HG02623 (cell line): ENCODE measurements at regions not wholly inside any gene's neighbourhood (a gene's known extent, or its start where the extent isn't known, plus 50 kb on each side); places are given as distances from the start of the nearest gene placed in this dataset.
"Not testable (repeated sequence)": the region's sequence is repeated elsewhere in the genome, so short reads cannot be mapped to it uniquely, and the experiment has no call there.

Experiments used
- ATAC-seq: cut with Tn5 transposase; IDR thresholded peaks from one replicate; pipeline ENCODE4 v1.9.1; 2021; ENCODE audit warnings: moderate library complexity; ENCODE audit not compliant: unreplicated experiment

DNA sequence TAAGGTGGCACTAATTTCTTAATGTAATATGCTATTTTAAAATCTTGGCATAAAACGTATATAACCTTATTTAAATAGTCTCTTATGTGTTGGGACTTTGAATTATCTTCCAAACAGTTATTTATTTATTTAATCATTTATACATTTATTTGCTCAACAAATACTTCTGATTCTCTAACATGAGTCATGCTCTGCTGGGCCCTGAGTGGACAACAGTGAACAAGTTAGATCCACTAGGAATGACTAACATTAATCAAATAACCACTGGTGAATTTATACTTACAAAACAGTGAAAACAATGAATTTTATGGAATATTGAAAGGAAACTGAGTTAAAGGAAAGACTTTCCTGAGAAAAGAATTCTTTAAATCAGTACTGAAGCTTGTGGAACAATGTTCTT lies 1257.2 kb upstream of the CHAC2 start:
- no peak for ATAC-seq

DNA sequence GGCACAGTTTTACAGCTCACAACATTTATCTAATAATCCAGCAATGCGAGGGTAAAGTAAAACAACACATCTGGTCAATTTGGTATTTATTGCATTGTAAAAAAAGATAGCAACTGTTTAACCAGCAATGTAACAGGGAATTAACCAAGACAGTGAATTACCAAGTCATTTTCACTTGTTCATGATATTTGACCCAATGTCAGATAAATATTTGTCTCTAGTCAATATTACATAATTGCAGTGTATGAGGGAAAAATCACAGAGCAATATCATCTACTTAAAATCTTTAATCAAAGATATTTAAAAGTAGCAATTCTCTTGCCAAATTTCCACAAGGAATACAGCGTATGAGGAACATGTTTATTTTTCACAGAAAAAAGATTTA lies 1265.1 kb upstream of the CHAC2 start:
- ATAC-seq: no peak

DNA sequence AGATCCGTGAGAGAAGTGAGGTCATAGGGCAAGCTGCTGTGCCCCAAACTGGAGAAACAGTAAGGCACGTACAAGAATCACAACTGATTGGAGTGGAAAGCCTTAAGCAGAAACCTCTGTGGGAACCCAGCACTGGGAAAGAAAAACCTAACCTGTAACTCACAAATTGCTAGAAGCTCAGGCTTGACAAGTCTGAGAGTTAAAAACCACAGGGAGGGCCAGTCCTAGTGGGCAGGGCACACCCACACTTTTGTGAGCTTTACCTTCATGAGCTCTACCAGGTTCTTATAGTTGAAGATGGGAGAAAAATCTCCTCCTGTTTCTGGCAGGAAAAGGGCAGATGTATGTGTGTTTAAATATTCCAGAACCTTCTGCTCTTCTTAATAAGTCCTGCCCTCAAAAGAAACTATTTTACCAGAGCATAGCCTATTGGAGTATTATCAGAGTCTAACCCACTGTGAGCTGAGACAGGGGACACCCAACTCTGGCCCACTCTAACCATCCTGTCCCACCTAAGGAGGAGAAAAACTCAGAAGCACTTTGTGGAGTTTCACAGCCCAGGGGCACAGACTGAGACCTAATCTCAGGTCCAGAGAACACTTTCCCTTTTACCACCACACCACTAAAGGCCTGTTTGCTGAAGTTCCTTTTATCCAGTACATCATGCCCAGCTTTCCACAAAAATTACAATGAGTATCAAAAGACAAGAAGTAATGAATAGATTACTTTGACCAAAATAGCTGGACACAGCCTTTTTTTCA lies 1265.7 kb upstream of the CHAC2 start:
- ATAC-seq: no peak

DNA sequence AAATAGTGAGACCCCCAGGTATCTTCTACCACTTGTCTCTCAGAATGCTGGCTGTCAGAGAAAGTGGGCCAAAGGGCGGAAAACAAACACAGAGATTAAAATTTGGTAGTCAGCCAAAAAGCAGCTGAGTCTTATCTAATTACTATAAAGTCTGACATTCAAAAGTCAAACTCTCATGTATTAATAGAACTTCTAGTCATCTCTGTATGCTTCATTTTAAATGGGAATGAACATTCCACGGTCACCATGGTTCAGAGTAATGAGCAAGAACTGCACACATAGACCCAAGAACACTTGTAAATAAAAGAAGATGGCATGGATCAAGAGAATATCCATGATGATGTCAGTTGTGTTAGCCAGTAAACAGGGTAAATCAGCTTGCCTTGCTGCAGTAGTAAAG lies 1267.0 kb upstream of the CHAC2 start:
- ATAC-seq: no peak

DNA sequence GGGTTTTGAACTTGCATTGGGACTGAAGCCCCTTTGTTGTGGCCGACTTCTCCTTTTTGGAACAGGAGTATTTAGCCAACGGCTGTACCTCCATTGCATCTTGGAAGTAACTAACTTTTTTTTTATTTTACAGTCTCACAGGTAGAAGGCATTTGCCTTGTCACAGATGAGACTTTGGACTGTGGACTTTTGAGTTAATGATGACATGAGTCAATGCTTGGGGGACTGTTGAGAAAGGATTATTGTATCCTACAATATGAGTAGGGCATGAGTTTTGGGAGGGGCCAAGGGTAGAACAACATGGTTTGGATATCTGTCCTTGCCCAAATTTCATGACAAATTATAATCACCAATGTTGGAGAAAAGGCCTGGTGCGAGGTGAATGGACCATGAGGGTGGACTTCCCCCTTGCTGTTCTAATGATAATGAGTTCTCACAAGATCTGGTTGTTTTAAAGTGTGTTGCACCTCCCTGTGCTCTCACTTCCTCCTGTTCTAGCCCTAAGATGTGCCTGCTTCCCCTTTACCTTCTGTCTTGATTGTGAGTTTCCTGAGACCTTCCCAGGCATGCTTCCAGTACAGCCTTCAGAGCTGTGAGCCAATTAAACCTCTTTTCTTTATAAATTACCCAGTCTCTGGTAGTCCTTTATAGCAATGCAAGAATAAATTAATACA lies 1269.4 kb upstream of the CHAC2 start:
- no peak for ATAC-seq

DNA sequence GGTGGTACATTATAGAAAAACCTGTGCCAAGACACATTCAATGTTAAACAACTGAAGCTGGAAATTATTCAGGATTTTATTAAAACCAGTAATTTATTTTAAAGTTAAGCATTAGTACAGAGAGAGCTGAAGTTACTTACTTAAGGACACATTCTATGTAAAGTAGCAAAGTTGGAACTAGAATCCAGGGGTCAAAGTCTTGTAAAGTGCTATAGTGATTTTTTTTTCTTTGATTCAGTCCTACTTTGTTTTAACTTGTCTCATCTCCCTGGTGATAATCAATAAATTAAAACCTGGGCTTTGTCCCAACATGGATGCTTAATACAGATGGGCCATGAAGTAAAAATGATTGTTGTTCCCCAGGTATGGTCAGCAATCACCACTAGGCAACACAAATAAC lies 1271.8 kb upstream of the CHAC2 start:
- no peak for ATAC-seq

DNA sequence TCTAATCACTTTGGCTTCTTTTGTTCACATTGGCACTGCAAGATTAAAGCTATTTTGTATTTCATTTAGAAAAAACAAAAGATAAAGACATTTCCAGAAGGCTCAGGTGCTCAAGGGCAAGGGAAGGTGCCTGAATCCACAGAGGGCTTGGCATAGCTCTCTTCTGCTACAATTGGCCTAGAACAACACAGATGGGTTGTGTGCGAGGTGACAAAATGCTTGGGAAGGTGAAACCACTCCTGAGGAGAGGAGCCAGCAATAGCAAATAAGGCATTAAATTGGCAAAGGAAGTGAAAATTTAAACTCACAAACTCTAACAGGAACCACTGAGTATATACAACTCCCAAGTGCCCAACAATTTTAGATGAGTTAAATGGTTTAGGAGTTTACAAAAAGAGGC lies 1290.4 kb upstream of the CHAC2 start:
- ATAC-seq: no peak

DNA sequence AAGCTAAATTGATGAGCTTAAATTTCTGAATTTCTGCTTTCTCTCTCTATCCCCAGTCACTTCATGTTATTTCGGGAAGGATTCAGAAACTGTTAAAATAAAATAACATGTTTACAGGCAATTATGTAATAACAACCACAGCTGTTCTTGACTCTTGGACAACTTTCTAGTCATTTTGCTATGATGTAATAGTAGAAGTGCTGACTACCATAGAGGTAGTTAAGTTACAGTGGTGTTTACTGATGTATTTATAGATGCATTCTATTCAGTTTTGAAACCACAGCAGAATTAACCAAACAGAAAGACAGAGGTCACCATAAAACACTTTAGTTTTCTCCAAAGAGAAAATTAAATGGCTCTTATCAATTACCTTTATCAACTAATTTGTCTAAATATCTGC lies 1292.0 kb upstream of the CHAC2 start:
- no peak for ATAC-seq

DNA sequence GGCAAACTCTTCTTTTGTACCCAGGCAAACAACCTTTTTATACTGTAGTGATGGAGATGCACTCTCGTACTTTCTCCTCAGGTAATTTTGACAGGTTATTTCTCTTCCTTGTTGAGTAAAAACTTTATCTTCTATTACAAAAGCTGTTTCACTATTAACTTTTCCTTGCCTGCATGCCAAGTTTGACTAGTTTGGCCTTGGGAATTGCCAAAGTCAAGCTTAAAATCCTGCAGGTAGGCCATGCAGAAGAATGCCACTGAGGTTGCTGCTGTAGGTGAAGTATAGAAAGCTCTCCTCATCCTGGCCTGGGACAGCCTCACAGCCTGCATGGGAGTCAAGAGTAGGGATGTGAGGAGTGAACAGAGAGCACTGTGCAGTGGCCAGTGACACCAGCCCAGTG lies 1293.5 kb upstream of the CHAC2 start:
- no peak for ATAC-seq

DNA sequence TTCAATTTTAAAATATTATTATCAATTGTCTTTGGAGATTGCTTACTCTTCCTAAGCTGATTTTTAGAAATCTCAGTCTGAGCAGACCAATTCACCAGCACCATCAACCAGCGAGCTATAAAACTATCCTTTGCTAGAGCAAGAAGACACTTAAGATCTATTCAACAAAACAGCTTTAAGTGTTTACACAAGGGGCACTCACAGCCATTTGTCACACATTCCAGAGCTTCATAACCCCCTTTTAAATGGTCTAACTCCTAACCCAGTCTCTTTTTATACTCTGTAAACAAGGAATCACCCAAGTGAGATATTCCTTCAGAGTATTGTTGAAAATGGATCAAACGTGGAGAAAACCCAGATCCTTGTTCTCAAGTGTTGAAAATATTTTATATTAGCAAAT lies 1294.1 kb upstream of the CHAC2 start:
- ATAC-seq: no peak

DNA sequence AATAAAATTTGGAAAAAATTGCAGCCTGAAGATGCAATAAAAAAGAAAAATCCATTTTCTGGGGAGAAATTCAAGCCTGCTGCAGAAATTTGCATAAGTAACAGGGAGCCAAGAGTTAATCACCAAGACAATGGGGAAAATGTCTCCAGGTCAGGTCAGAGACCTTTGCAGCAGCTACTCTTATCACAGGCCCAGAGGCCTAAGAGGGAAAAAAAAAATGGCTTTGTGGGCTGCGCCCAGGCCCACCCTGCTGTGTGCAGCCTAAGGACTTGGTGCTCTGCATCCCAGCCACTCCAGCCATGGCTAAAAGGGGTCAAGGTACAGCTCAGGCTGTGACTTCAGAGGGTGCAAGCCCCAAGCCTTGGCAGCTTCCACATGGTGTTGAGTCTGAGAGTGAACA lies 1297.1 kb upstream of the CHAC2 start:
- ATAC-seq: not testable (repeated sequence)

DNA sequence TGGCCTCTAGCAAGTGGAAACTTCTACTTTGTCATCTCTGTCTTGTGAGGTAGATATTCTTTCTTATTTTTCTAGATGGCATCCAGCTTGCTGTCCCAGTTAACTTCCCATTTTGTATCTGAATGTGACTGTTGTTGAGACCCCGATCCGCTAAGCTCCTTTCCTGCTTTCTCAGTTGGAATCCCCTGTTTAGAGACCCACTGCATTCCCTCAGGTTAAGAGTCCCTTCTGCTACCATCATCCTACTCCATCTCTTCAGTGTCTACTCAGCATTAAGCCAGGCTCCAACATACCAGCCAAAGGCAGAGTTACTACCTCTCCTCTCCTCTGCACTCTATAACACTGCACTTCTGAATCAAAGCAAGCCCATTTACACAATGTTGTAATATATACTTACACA lies 1300.4 kb upstream of the CHAC2 start:
- no peak for ATAC-seq

DNA sequence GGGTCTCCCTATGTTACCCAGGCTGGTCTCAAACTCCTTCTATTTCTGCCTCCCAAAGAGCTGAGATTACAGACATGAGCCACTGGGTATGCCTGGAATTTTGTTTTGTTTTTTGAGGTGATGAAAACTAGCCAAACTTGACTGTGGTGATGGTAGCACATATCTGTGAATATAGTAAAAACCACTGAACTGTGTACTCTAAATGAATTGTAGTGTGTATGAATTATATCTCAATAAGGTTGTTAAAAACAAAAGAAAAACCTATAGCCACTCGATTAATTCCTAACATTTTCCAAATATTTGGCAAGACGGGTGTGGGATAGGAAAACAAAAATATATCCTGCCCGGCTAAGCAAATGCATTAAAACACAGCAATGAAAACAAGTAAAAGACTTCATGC lies 1302.3 kb upstream of the CHAC2 start:
- ATAC-seq: no peak

DNA sequence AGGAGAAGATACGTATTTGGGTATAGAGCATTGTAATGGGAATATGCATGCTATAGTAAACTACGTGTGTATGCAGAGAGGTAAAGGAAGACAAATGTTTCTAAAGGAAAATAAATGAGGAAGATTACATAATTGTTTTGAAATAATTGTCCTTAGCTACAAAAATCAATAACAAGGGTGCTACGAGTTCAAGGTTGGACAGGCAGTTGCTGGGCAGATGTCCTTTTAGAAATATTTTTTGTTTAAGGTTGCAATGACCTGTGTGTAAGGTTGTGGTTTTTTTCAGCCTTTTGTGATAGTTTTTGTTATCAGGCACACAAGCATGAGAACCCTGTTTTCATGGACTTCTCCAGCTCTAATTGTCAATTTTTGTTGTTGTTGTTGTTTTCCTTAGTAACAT lies 1304.1 kb upstream of the CHAC2 start:
- no peak for ATAC-seq

DNA sequence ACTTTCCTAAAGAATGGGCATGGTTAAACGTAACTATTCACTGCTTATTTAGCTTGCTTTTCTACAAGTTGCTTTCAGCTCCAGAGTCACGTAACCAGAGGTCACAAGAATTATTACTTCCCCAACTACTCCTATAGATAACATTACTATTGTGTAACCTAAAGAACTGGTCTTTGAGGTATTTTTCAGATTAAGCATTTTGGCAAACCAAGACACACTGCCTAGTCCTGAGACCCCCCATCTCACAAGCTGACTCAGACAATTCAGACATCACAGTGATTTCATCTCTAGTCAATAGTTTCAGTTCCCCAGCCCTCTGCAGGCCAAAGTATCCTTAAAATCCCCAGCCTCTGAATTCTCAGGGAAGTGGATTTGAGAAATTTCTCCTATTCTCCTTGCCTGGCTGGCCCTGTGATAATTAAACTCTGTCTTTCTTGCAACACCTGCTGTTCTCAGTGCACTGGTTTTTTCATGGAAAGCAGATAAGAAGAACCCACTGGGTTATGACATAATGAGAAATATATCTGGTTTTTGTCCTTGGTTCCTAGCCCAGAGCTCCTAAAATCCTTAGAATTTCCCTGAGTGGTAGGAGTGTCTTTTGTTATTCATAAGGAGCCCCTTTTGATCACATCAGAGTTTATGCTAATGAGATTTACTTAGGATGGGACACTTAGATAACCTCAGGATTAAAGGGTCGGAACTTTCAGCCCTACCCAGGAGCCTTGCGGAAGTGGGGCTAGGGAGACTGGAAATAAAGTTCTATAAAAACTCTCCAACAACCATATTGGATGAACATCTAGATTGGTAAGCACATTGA lies 1310.8 kb upstream of the CHAC2 start:
- ATAC-seq: no peak

DNA sequence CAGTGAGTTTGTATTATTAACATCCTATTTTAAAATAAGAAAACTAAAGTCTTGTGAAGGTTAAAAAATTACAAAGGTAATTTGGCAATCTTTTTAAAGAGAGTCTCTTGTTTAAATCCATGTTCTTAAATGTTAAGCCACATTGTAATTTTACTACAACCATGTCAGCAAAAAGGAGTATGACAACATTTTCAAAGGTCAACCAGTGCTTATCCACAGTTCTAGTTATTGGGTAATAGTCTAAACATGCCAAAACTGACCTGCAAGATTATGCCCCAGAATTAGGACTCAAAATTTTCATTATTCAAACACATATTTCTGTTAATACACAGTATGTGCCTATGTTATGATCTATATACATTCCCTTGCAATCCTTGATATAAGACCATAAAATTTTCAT lies 1312.6 kb upstream of the CHAC2 start:
- ATAC-seq: no peak

DNA sequence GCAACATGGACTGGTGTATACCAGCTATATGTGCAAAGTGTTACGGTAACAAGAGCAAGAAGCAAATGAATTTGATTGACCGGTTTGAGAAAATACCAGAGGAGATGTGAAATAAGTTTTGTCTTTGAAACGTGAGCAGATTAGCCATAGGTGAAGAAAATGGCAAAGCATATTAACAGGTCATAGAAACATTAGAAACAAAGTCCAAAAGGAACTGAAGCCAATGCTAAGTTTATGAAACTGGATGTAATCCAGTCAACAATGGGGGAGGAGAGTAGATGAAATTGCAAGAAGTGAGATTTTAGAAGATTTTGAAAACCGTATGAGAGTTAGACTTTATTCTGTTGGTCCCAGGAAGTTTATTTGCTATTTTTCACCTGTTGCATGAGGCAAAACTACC lies 1315.4 kb upstream of the CHAC2 start:
- no peak for ATAC-seq

DNA sequence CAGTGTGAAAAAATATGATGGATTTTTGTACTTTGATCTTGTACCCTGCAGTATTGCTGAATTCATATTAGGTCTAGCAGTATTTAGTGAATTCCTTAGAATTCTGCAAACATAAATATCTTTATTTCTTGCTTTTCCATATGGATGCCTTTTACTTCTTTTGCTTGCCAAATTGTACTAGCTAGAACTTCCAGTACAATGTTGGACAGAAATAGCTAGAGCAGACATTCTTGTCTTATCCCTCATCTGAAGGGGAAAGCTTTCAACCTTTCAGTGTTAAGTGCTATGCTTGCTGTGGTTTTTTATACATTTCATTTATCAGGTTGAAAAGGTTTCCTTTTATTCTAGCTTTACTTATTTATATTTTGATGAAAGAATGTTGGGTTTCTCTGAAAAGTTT lies 1321.9 kb upstream of the CHAC2 start:
- ATAC-seq: no peak

DNA sequence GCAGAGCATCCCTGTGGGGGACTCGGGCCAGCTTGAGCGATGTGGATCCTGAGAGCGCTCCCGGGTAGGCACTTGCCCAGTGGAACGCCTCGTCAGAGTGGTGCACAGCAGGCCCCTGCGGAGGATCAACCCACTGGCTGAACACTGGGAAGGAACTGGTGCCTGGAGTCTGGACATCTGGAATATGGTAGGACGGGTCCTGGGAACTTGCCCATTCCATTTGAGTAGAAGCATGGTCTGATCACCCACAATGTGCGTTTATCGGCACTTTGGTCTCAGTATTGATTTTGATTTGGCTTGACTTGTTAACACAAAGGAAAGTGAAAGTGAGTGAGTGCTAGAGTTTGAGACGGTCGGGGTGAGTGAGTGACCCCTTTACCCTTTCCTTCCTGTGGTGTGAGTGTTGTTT lies 1336.2 kb upstream of the CHAC2 start:
- no peak for ATAC-seq

DNA sequence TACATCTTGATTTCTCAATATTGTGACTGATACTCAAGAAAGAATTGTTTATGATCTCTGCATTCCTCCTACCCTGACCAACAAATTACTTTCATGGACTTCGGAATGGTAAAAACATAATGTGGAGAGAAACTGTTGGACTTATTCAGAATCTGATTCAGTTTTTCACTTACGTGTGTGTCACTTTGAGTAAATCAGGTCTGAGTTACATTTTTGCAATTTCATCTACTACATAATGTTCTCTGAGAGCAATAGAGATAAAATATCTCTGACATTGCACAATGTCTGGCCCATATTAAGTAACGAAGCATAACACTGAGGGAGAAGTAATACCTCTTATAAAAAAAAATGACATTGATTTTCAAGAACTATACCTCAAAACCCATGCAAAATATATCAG lies 1337.9 kb upstream of the CHAC2 start:
- ATAC-seq: no peak

DNA sequence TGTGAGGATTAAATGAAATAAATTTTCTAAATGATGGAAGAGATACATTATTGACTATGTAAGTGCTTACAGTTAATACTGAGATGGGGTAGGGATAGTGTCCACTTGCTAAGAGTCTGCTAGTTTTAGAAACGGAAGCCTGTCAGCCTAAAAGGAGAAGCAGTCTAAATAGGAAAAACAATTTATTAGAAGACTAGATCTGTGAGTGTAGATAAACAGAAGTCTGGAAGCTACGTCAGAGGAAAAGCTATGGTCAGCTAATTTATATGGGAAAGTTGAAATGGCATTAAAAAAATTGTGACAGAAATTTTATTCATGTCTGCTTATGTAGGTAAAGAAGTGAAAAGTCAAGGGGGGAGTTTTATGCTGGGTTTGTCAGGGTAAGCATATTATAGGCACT lies 1338.4 kb upstream of the CHAC2 start:
- ATAC-seq: no peak

DNA sequence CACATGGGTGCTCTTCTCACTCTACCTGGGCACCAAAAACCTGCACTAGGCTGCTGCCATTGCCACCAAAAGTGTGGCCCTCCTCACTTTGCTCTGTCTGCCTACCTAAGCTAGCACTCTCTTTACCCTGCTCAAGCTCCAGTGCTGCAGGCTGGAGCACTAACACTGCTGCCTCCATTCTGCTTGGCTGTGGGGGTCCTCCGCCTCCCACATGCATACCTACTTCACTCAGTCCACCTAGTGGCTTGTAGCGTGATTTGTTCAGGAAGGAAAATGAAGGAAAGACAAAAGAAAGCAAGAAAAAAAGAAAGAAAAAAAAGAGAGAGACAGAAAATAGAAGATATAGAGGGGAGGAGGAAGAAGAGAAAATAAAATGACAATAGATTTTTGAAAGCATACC lies 1339.4 kb upstream of the CHAC2 start:
- ATAC-seq: no peak
